HG02938 (cell line): ENCODE measurements at regions not wholly inside any gene's neighbourhood (a gene's known extent, or its start where the extent isn't known, plus 50 kb on each side); places are given as distances from the start of the nearest gene placed in this dataset.
A peak's percentile ranks its signal among the peaks of the same experiment; 100 is the strongest.

ENCODE experiments used
- ATAC-seq: cut with Tn5 transposase; IDR thresholded peaks from one replicate; pipeline ENCODE4 v1.9.1; 2021; ENCODE audit warnings: mild to moderate bottlenecking, moderate library complexity; ENCODE audit not compliant: unreplicated experiment

- no peak for ATAC-seq
Observed at GRCh38 chr13:71090990-71091389, 776.0 kb downstream of the DACH1 start.

GRCh38 chr13:71089056-71089455, 777.9 kb downstream of the DACH1 start:
- no peak for ATAC-seq

- no peak for ATAC-seq
Observed at GRCh38 chr13:71087432-71087831, 779.6 kb downstream of the DACH1 start.

- ATAC-seq = no peak
Observed at GRCh38 chr13:71087006-71087405, 780.0 kb downstream of the DACH1 start.

- no peak for ATAC-seq
Observed at GRCh38 chr13:71082631-71083030, 784.4 kb downstream of the DACH1 start.

- ATAC-seq = no peak
Observed at GRCh38 chr13:71079638-71080037, 787.4 kb downstream of the DACH1 start.

- no peak for ATAC-seq
Observed at GRCh38 chr13:71068041-71068440, 799.0 kb downstream of the DACH1 start.

- ATAC-seq = no peak
Observed at GRCh38 chr13:71067165-71067815, 799.7 kb downstream of the DACH1 start.

- ATAC-seq = no peak
Observed at GRCh38 chr13:71056581-71056980, 810.4 kb downstream of the DACH1 start.

GRCh38 chr13:71055644-71056043, 811.4 kb downstream of the DACH1 start:
- no peak for ATAC-seq

GRCh38 chr13:71055047-71055446, 812.0 kb downstream of the DACH1 start:
- ATAC-seq = no peak

GRCh38 chr13:71054358-71054757, 812.6 kb downstream of the DACH1 start:
- peak; percentile 94 for ATAC-seq

- no peak for ATAC-seq
Observed at GRCh38 chr13:71051573-71051972, 815.4 kb downstream of the DACH1 start.

- ATAC-seq = no peak
Observed at GRCh38 chr13:71046360-71047079, 820.5 kb downstream of the DACH1 start.

- no peak for ATAC-seq
Observed at GRCh38 chr13:71045101-71045500, 821.9 kb downstream of the DACH1 start.

GRCh38 chr13:71039440-71039839, 827.6 kb downstream of the DACH1 start:
- ATAC-seq = no peak

- no peak for ATAC-seq
Observed at GRCh38 chr13:71034018-71034417, 833.0 kb downstream of the DACH1 start.

- ATAC-seq = no peak
Observed at GRCh38 chr13:71033026-71033425, 834.0 kb downstream of the DACH1 start.

- no peak for ATAC-seq
Observed at GRCh38 chr13:71030784-71031183, 836.2 kb downstream of the DACH1 start.

- no peak for ATAC-seq
Observed at GRCh38 chr13:71028884-71029283, 838.1 kb downstream of the DACH1 start.

- no peak for ATAC-seq
Observed at GRCh38 chr13:71021825-71022422, 845.1 kb downstream of the DACH1 start.

- no peak for ATAC-seq
Observed at GRCh38 chr13:71018995-71019394, 848.0 kb downstream of the DACH1 start.
